Neural cell (in vitro differentiated cells): ENCODE measurements at regions not wholly inside any gene's neighbourhood (a gene's known extent, or its start where the extent isn't known, plus 50 kb on each side); places are given as distances from the start of the nearest gene placed in this dataset.

Source experiments
- H2AFZ ChIP-seq: fragments of 200-600, 300-800 bp; sonication (generic), shearing (Covaris generic); 2 replicates; pipeline ENCODE4 v1.6.0; 2014; ENCODE audit warnings: low read depth, mild to moderate bottlenecking, antibody characterized with exemption, low read length, moderate library complexity
- H3F3A ChIP-seq: fragments of 200-600 bp; shearing (Covaris generic); 2 replicates; pipeline ENCODE4 v1.6.1; 2016; ENCODE audit warnings: mild to moderate bottlenecking, moderate library complexity, mixed read lengths, antibody characterized with exemption, low read length; ENCODE audit not compliant: insufficient read depth, poor library complexity, severe bottlenecking
- H3K27ac ChIP-seq: fragments of 200-600, 300-800 bp; sonication (generic), shearing (Covaris generic); 2 replicates; pipeline ENCODE4 v1.5.1; 2014; ENCODE audit warnings: mild to moderate bottlenecking, low read length, moderate library complexity
- H3K27me3 ChIP-seq: fragments of 300-800, 200-600 bp; sonication (generic), shearing (Covaris generic); 2 replicates; pipeline ENCODE4 v1.6.0; 2014; ENCODE audit warnings: mild to moderate bottlenecking, low read depth, low read length, moderate library complexity; ENCODE audit not compliant: insufficient read depth
- H3K36me3 ChIP-seq: fragments of 300-800, 200-600 bp; sonication (generic), shearing (Covaris generic); 2 replicates; pipeline ENCODE4 v1.5.1; 2014; ENCODE audit warnings: mild to moderate bottlenecking, antibody characterized with exemption, low read length, moderate library complexity; ENCODE audit not compliant: insufficient read depth
- H3K4me2 ChIP-seq: fragments of 300-800, 200-600 bp; sonication (generic), shearing (Covaris generic); 2 replicates; pipeline ENCODE4 v1.6.0; 2014; ENCODE audit warnings: mild to moderate bottlenecking, low read length
- H3K4me3 ChIP-seq: fragments of 300-800, 200-600 bp; sonication (generic), shearing (Covaris generic); 2 replicates; pipeline ENCODE4 v1.5.1; 2014; ENCODE audit warnings: mild to moderate bottlenecking, low read length, moderate library complexity
- H3K79me2 ChIP-seq: fragments of 200-600 bp; shearing (Covaris generic); replicated peaks from 2 replicates; pipeline ENCODE4 v1.6.0; 2014; ENCODE audit warnings: mild to moderate bottlenecking, low read length, moderate library complexity; ENCODE audit not compliant: insufficient read depth
- H3K9ac ChIP-seq: fragments of 300-800, 200-600 bp; sonication (generic), shearing (Covaris generic); 2 replicates; pipeline ENCODE4 v1.6.1; 2016; ENCODE audit warnings: mild to moderate bottlenecking, low read length, mixed read lengths
- H3K9me2 ChIP-seq: fragments of 200-600 bp; shearing (Covaris generic); 2 replicates; pipeline ENCODE4 v1.6.1; 2016; ENCODE audit warnings: mild to moderate bottlenecking, low read length, mixed read lengths; ENCODE audit not compliant: insufficient read depth
- H3K9me3 ChIP-seq: fragments of 200-600, 300-800 bp; sonication (generic), shearing (Covaris generic); 2 replicates; pipeline ENCODE4 v1.6.1; 2016; ENCODE audit warnings: mild to moderate bottlenecking, mixed run types, low read length, moderate library complexity, mixed read lengths
- H4K20me1 ChIP-seq: fragments of 200-600 bp; shearing (Covaris generic); 2 replicates; pipeline ENCODE4 v1.6.1; 2016; ENCODE audit warnings: mild to moderate bottlenecking, mixed run types; ENCODE audit not compliant: insufficient read depth
- CTCF ChIP-seq: fragments of 450-650 bp; IDR thresholded peaks from 2 replicates; pipeline ENCODE4 v1.5.1; 2014; ENCODE audit warnings: antibody characterized with exemption, mild to moderate bottlenecking, moderate library complexity; ENCODE audit not compliant: poor library complexity, severe bottlenecking
- EP300 ChIP-seq: fragments of 450-650 bp; conservative IDR thresholded peaks from 2 replicates; pipeline ENCODE4 v1.6.1; 2014; ENCODE audit warnings: antibody characterized with exemption, mild to moderate bottlenecking, moderate library complexity; ENCODE audit not compliant: poor library complexity, severe bottlenecking
- EZH2 ChIP-seq: fragments of 200-600, 300-800 bp; shearing (Covaris generic), sonication (generic); IDR thresholded peaks from 2 replicates; pipeline ENCODE4 v1.6.1; 2014; ENCODE audit warnings: antibody characterized with exemption, low read length, borderline replicate concordance, mild to moderate bottlenecking; ENCODE audit not compliant: insufficient read depth, poor library complexity, severe bottlenecking
- MXI1 ChIP-seq: fragments of 450-650 bp; conservative IDR thresholded peaks from 2 replicates; pipeline ENCODE4 v1.6.1; 2014; ENCODE audit warnings: antibody characterized with exemption, mild to moderate bottlenecking; ENCODE audit not compliant: poor library complexity, severe bottlenecking
- POLR2AphosphoS5 ChIP-seq: IDR thresholded peaks from 2 replicates; pipeline ENCODE4 v1.6.1; 2012
- RAD21 ChIP-seq: fragments of 450-650 bp; conservative IDR thresholded peaks from 2 replicates; pipeline ENCODE4 v1.6.1; 2014; ENCODE audit warnings: antibody characterized with exemption, mild to moderate bottlenecking, moderate library complexity
- SMC3 ChIP-seq: fragments of 450-650 bp; conservative IDR thresholded peaks from 2 replicates; pipeline ENCODE4 v1.6.1; 2014; ENCODE audit warnings: antibody characterized with exemption, mild to moderate bottlenecking, moderate library complexity; ENCODE audit not compliant: poor library complexity
- TAF1 ChIP-seq: IDR thresholded peaks from 2 replicates; pipeline ENCODE4 v1.6.1; 2012; ENCODE audit warnings: low read depth
- TF ChIP-seq, protein P1 (sequence below): IDR thresholded peaks from 2 replicates; pipeline ENCODE4 v1.6.1; 2012; ENCODE audit warnings: borderline replicate concordance

DNA sequence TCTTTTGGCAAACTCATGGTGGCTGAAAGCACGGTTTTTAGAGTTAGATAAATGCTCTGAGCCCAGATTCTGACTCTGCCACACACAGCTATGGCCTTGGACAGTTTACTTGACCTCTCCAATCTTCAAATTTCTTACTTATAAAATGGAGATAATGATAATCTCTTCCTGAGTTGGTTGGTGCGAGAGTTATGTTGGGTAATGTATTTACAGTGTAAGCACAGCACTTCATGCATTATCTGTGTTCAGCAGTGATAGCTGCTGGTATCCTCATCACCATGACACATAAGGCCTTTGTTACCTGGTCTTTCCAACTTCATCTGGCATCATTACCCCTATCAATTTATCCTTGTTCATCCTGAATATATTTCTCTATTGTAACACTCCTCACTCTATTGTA lies 178.8 kb upstream of the ELL2 start:
- Histone ChIP-seq H3K36me3 (no peaks in the 10 kb centered on the region), H4K20me1 (no peaks in the 10 kb centered on the region), H3K4me2 (no peak overlapping the region), H3K9me2 (no peaks in the 10 kb centered on the region), H3K79me2 (no peaks in the 10 kb centered on the region), H3K27me3 (no peaks in the 10 kb centered on the region), H2AFZ (no peak overlapping the region), H3K4me3 (no peak overlapping the region), H3K27ac (no peak overlapping the region), H3F3A (no peaks in the 10 kb centered on the region), H3K9me3 (no peaks in the 10 kb centered on the region), H3K9ac (no peak overlapping the region)
- TF ChIP-seq RAD21: no peak

GRCh38 chr5:96140084-96140483 lies 178.4 kb upstream of the ELL2 start:
- Histone ChIP-seq H3K36me3 (no peaks in the 10 kb centered on the region), H3K9me3 (no peaks in the 10 kb centered on the region)

More at GRCh38 chr5:96140084-96140483, 178.4 kb upstream of the ELL2 start:
- H3K27ac ChIP-seq: no peak overlapping the region
- H3K9ac ChIP-seq: no peak overlapping the region
- no peaks in the 10 kb centered on the region for H3K27me3 ChIP-seq
- no peak overlapping the region for H3K4me3 ChIP-seq
- H2AFZ ChIP-seq: no peak overlapping the region
- H3F3A ChIP-seq: no peaks in the 10 kb centered on the region
- H3K79me2 ChIP-seq: no peaks in the 10 kb centered on the region
- H3K9me2 ChIP-seq: no peaks in the 10 kb centered on the region
- TF ChIP-seq EZH2: no peak
- TF ChIP-seq SMC3: no peak
- TF ChIP-seq EP300: no peak
- TF ChIP-seq, protein P1, sequence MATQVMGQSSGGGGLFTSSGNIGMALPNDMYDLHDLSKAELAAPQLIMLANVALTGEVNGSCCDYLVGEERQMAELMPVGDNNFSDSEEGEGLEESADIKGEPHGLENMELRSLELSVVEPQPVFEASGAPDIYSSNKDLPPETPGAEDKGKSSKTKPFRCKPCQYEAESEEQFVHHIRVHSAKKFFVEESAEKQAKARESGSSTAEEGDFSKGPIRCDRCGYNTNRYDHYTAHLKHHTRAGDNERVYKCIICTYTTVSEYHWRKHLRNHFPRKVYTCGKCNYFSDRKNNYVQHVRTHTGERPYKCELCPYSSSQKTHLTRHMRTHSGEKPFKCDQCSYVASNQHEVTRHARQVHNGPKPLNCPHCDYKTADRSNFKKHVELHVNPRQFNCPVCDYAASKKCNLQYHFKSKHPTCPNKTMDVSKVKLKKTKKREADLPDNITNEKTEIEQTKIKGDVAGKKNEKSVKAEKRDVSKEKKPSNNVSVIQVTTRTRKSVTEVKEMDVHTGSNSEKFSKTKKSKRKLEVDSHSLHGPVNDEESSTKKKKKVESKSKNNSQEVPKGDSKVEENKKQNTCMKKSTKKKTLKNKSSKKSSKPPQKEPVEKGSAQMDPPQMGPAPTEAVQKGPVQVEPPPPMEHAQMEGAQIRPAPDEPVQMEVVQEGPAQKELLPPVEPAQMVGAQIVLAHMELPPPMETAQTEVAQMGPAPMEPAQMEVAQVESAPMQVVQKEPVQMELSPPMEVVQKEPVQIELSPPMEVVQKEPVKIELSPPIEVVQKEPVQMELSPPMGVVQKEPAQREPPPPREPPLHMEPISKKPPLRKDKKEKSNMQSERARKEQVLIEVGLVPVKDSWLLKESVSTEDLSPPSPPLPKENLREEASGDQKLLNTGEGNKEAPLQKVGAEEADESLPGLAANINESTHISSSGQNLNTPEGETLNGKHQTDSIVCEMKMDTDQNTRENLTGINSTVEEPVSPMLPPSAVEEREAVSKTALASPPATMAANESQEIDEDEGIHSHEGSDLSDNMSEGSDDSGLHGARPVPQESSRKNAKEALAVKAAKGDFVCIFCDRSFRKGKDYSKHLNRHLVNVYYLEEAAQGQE: no peak
- no peak for TF ChIP-seq MXI1
- no peak for TF ChIP-seq TAF1
- no peak for TF ChIP-seq CTCF
- no peak for TF ChIP-seq RAD21
- TF ChIP-seq POLR2AphosphoS5: no peak
- H3K4me2 ChIP-seq: no peak overlapping the region
- H4K20me1 ChIP-seq: no peaks in the 10 kb centered on the region
